GM12878 (cell line): ENCODE measurements at regions not wholly inside any gene's neighbourhood (a gene's known extent, or its start where the extent isn't known, plus 50 kb on each side); places are given as distances from the start of the nearest gene placed in this dataset.

Experiments
- ATAC-seq: fragments of 200-7000 bp; cut with Tn5 transposase; 3 replicates; pipeline ENCODE4 v1.9.1; 2020; ENCODE audit warnings: mild to moderate bottlenecking, moderate library complexity
- BruUV-seq: library from RNA; stranded (reverse); fragments of 400-500 nt; replicated peaks from 2 replicates; lab custom pipeline; 2021; lab: Mats Ljungman, UMichigan
- CTCF ChIA-PET: fragments of 300-600 bp; sonication (Branson Sonifier 250); formaldehyde crosslinking; extraction: SDS; loops from one replicate; lab custom pipeline; 2021; ENCODE audit warnings: inconsistent platforms; lab: Yijun Ruan, JAX
- POLR2A ChIA-PET: fragments of 350-600 bp; formaldehyde crosslinking; extraction: SDS; loops from one replicate; lab custom pipeline; 2021; ENCODE audit warnings: inconsistent platforms; lab: Charles Lee
- RAD21 ChIA-PET: fragments of 300-600 bp; sonication (Branson Sonifier 250); formaldehyde crosslinking; loops from one replicate; lab custom pipeline; 2023; ENCODE audit warnings: antibody characterized with exemption; ENCODE audit not compliant: unreplicated experiment; lab: Charles Lee
- SMC1A ChIA-PET: fragments of 300-600 bp; sonication (Branson Sonifier 250); formaldehyde crosslinking; loops from one replicate; lab custom pipeline; 2023; ENCODE audit not compliant: unreplicated experiment, uncharacterized antibody; lab: Charles Lee
- DNase-seq: peaks from one replicate; pipeline ENCODE4 v3.0.0-alpha.2; 2011; ENCODE audit warnings: low read depth, low spot score
- FAIRE-seq: peaks from 3 replicates; lab custom pipeline; 2011; peaks lifted over from hg19 to GRCh38; lab: Jason Lieb, UNC
- H2AFZ ChIP-seq: 2 replicates; pipeline ENCODE4 v1.6.0; 2011; ENCODE audit warnings: low read depth, low read length, control low read depth; ENCODE audit not compliant: control insufficient read depth
- H3K27ac ChIP-seq: 2 replicates; pipeline ENCODE4 v1.5.1; 2011; ENCODE audit warnings: control low read depth; ENCODE audit not compliant: control insufficient read depth, insufficient read depth
- H3K27me3 ChIP-seq, 2 experiments: replicated peaks in 1 of 2; 2 replicates each; pipeline versions ENCODE4 v1.6.0 to v1.6.1; 2011; ENCODE audit warnings: low read length in 1 of 2; ENCODE audit not compliant: control insufficient read depth in 2 of 2, insufficient read depth in 2 of 2
- H3K36me3 ChIP-seq, 2 experiments: 2 replicates each; pipeline ENCODE4 v1.5.1; 2011; ENCODE audit warnings: low read length in 1 of 2; ENCODE audit not compliant: control insufficient read depth in 2 of 2, insufficient read depth in 2 of 2
- H3K4me1 ChIP-seq: 2 replicates; pipeline ENCODE4 v1.6.1; 2011; ENCODE audit warnings: mild to moderate bottlenecking, low read length, moderate library complexity, mixed read lengths; ENCODE audit not compliant: control insufficient read depth, insufficient read depth
- H3K4me2 ChIP-seq: 2 replicates; pipeline ENCODE4 v1.6.0; 2011; ENCODE audit warnings: control low read depth; ENCODE audit not compliant: control insufficient read depth, insufficient read depth
- H3K4me3 ChIP-seq: fragments of 200-600 bp; sonication (generic); 2 replicates; pipeline ENCODE4 v1.5.1; 2016
- H3K79me2 ChIP-seq: 2 replicates; pipeline ENCODE4 v1.6.0; 2011; ENCODE audit warnings: low read length; ENCODE audit not compliant: control insufficient read depth, insufficient read depth
- H3K9ac ChIP-seq: 2 replicates; pipeline ENCODE4 v1.8.0; 2011; ENCODE audit warnings: low read length, control low read depth, mixed read lengths; ENCODE audit not compliant: control insufficient read depth, insufficient read depth
- H3K9me3 ChIP-seq: replicated peaks from 3 replicates; pipeline ENCODE4 v1.5.1; 2011; ENCODE audit warnings: mild to moderate bottlenecking, low read length; ENCODE audit not compliant: control insufficient read depth, insufficient read depth
- H4K20me1 ChIP-seq: 2 replicates; pipeline ENCODE4 v1.6.0; 2011; ENCODE audit not compliant: control insufficient read depth, insufficient read depth
- CBFB ChIP-seq: IDR thresholded peaks from 2 replicates; pipeline ENCODE4 v1.6.1; 2016; ENCODE audit warnings: antibody characterized with exemption, low read depth
- CEBPZ ChIP-seq: fragments of 150-350 bp; IDR thresholded peaks from 2 replicates; pipeline ENCODE4 v1.6.1; 2016; ENCODE audit warnings: low read depth, low read length
- DPF2 ChIP-seq: fragments of 450-650 bp; IDR thresholded peaks from 2 replicates; pipeline ENCODE4 v1.6.1; 2017; ENCODE audit warnings: mild to moderate bottlenecking
- FOXK2 ChIP-seq: fragments of 450-650 bp; IDR thresholded peaks from 2 replicates; pipeline ENCODE4 v1.6.1; 2017; ENCODE audit warnings: mild to moderate bottlenecking, moderate library complexity
- NFIC ChIP-seq: IDR thresholded peaks from 2 replicates; pipeline ENCODE4 v1.6.1; 2012; ENCODE audit warnings: low read depth, mild to moderate bottlenecking, inconsistent platforms, low read length, moderate library complexity
- NR2C1 ChIP-seq: fragments of 450-650 bp; IDR thresholded peaks from 2 replicates; pipeline ENCODE4 v1.6.1; 2017; ENCODE audit warnings: antibody characterized with exemption, mild to moderate bottlenecking, moderate library complexity
- RELA ChIP-seq: fragments of 450-650 bp; IDR thresholded peaks from 2 replicates; pipeline ENCODE4 v1.8.0; 2014; ENCODE audit warnings: borderline replicate concordance; ENCODE audit not compliant: partially characterized antibody
- SKIL ChIP-seq: fragments of 450-650 bp; IDR thresholded peaks from 2 replicates; pipeline ENCODE4 v1.6.1; 2017; ENCODE audit warnings: mild to moderate bottlenecking, low read depth, inconsistent platforms; ENCODE audit not compliant: poor library complexity, severe bottlenecking
- SREBF2 ChIP-seq: IDR thresholded peaks from 2 replicates; pipeline ENCODE4 v1.6.1; 2012; ENCODE audit warnings: mild to moderate bottlenecking, low read length
- TAF1 ChIP-seq: IDR thresholded peaks from 2 replicates; pipeline ENCODE4 v1.6.1; 2011; ENCODE audit warnings: mild to moderate bottlenecking, low read depth, low read length, borderline replicate concordance
- TBL1XR1 ChIP-seq: IDR thresholded peaks from 2 replicates; pipeline ENCODE4 v1.6.1; 2012; ENCODE audit warnings: low read depth, low read length, improper control_type of control experiment
- USF1 ChIP-seq: IDR thresholded peaks from 2 replicates; pipeline ENCODE4 v1.6.1; 2011; ENCODE audit warnings: borderline replicate concordance, low read depth, mild to moderate bottlenecking, moderate library complexity, mixed read lengths, low read length; ENCODE audit not compliant: insufficient read depth; ENCODE audit errors: extremely low read length
- ZBTB40 ChIP-seq: fragments of 450-650 bp; IDR thresholded peaks from 2 replicates; pipeline ENCODE4 v1.6.1; 2016; ENCODE audit warnings: mild to moderate bottlenecking, moderate library complexity, borderline replicate concordance
- ZNF274 ChIP-seq: IDR thresholded peaks from one replicate; pipeline ENCODE4 v1.8.0; 2011; ENCODE audit not compliant: insufficient read length, insufficient read depth
- WGBS: methylation state at CpG from one replicate; pipeline ENCODE4 v1.1.6; 2016; ENCODE audit warnings: low lambda C conversion rate; ENCODE audit not compliant: insufficient replicate concordance, insufficient coverage; ENCODE audit errors: missing lambda C conversion rate; 5-methylcytosine and 5-hydroxymethylcytosine counted together
- in situ Hi-C: fragments of 300-500 bp; cut with MboI; formaldehyde crosslinking; loops from 9 replicates; pipeline ENCODE4 v1.14.3; 2018; ENCODE audit warnings: mixed read lengths
- intact Hi-C: fragments of 100-400 bp; cut with micrococcal nuclease; formaldehyde crosslinking; loops from one replicate; pipeline ENCODE4 v1.14.2; 2022; ENCODE audit not compliant: unreplicated experiment

DNA sequence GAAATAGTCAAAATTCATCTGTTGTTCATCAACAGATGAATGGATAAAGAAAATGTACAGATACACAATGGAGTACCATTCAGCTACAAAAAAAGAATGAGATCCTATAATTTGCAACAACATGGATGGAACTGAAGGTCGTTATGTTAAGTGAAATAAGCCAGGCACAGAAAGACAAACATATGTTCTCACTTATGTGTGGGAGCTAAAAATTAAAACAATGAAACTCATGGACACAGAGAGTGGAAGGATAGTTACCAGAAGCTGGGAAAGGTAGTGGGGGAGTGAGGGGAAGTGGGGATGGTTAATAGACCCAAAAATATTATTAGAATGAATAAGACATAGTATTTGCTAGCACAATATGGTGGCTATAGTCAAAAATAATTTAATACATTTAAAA, 70.0 kb upstream of the KCNMA1 start:
- no peak for FAIRE-seq
- BruUV-seq, result no TSS peak
- TF ChIP-seq SREBF2 (no peak), NFIC (no peak), ZNF274 (no peak), TBL1XR1 (no peak), SKIL (no peak), TAF1 (no peak), RELA (no peak), ZBTB40 (no peak), CEBPZ (no peak), NR2C1 (no peak), USF1 (no peak), DPF2 (no peak), FOXK2 (no peak), CBFB (no peak)

More for the DNA sequence above, 70.0 kb upstream of the KCNMA1 start:
- no peak overlapping the region for H3K27ac ChIP-seq
- no peaks in the 10 kb centered on the region for H4K20me1 ChIP-seq
- no peak overlapping the region for H3K9ac ChIP-seq
- intact Hi-C loops (no loop called here), in situ Hi-C loops (no loop called here)
- 31% methylated on average over 1 of the region's 1 CpG for WGBS
- CTCF ChIA-PET, result interaction anchor here (0.8 to 15.2 kb wide), 9 partner anchors 10 to 538 kb away, joined by 3 to 340 read pairs (median 6); no protein-coding TSS in a partner anchor
- H3K79me2 ChIP-seq, result peaks cover 4% of the 10 kb centered on the region
- peaks cover 0 to 2% of the 10 kb centered on the region in 2 experiments; a peak in 2 of 4 replicates for H3K36me3 ChIP-seq
- H3K27me3 ChIP-seq, result no peaks in the 10 kb centered on the region
- DNase-seq (no peak), ATAC-seq (no peak)
- no peak overlapping the region for H3K4me2 ChIP-seq
- no peak overlapping the region for H2AFZ ChIP-seq
- peaks cover 21% of the 10 kb centered on the region for H3K4me1 ChIP-seq
- SMC1A ChIA-PET, result interaction anchor here (0.9 to 11.9 kb wide), 10 partner anchors 8 to 533 kb away, joined by 3 to 291 read pairs (median 6); no protein-coding TSS in a partner anchor
- POLR2A ChIA-PET, result interaction anchor here (1.0 kb wide), 1 partner anchor 58 kb away, joined by 3 read pairs; no protein-coding TSS in a partner anchor
- RAD21 ChIA-PET, result interaction anchor here (1.0 to 8.7 kb wide), 6 partner anchors 15 to 542 kb away, joined by 3 to 290 read pairs (median 4); partner anchors contain the start of gene KCNMA1
- H3K9me3 ChIP-seq, result peaks cover 2% of the 10 kb centered on the region; the same call in 2 of the 3 replicates
- H3K4me3 ChIP-seq, result no peak overlapping the region
